GM12873 (cell line): ENCODE measurements at regions not wholly inside any gene's neighbourhood (a gene's known extent, or its start where the extent isn't known, plus 50 kb on each side); places are given as distances from the start of the nearest gene placed in this dataset.

Source experiments
- TF ChIP-seq, protein P1 (sequence below): IDR thresholded peaks from 2 replicates; pipeline ENCODE4 v1.5.1; 2012; ENCODE audit warnings: low read depth, mild to moderate bottlenecking, moderate library complexity, low read length, control low read depth; ENCODE audit not compliant: insufficient read depth; ENCODE audit errors: missing control alignments

DNA sequence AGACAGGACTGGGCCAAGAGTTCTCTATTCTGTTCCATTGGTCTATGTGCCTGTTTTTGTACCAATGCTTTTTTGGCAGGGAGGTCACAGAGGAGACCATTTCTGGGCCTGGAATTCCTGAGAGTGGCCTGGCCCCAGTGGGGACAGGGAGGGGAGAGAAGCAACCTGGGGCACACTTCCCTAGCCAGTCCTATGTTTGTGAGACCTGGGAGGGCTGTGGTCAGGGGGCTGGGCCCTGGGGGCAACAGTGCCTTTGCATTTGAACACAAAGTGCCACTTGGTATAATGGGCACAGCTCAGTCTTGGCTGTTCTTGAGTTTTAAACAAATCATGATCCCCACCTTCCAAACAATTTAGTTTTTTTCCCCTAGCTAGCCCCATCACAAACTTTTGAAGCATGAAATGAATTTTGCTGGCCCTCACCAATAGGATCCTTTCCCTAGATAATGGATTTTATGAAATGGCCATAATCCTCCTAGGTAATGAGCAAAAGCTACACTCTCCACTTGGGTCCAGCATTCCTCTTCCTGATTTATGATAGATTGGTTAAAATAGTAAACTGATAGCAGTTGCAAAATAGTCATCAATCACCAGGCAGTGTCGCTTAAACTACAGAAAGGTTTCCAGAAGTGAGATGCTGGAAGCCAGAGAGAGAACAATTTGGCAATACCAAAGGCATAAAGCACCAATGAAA lies 133.5 kb downstream of the GLI2 start:
- TF ChIP-seq, protein P1, sequence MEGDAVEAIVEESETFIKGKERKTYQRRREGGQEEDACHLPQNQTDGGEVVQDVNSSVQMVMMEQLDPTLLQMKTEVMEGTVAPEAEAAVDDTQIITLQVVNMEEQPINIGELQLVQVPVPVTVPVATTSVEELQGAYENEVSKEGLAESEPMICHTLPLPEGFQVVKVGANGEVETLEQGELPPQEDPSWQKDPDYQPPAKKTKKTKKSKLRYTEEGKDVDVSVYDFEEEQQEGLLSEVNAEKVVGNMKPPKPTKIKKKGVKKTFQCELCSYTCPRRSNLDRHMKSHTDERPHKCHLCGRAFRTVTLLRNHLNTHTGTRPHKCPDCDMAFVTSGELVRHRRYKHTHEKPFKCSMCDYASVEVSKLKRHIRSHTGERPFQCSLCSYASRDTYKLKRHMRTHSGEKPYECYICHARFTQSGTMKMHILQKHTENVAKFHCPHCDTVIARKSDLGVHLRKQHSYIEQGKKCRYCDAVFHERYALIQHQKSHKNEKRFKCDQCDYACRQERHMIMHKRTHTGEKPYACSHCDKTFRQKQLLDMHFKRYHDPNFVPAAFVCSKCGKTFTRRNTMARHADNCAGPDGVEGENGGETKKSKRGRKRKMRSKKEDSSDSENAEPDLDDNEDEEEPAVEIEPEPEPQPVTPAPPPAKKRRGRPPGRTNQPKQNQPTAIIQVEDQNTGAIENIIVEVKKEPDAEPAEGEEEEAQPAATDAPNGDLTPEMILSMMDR = no peak

DNA sequence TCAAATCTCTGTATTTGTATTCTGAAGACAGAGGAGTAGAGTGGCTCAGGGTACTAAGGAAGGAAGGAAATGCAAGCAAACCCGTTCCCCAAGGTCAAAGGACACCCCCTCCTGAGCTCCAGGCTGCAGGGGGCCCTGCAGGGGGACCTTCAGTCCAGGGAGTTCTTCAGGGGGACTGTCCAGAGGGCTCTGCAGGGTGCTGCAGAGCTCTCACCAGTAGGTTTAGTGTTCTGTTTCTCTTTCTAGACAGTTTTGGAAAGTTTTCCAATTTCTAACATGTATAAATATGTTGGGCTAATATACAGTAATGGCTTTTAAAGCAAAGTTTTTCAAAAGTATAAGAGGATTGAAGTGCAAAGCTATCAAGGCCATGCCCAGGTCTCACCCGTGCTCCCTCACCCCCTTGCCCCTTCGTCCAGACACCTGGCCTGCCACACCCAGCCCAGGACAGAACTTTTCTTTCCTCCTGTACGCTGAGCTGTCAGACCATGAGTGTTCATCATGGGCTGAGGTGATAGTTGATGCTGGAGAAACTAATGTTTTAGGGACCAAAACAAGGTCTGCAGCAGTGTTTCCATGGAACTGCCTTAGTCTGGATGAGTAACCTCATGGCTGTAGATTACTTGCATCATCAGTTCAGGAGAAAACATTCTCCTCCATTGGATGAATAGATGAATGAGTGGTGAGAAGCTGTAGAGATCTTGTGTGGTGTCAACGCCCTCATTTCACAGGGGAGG lies 134.2 kb downstream of the GLI2 start:
- TF ChIP-seq, protein P1 = no peak

DNA sequence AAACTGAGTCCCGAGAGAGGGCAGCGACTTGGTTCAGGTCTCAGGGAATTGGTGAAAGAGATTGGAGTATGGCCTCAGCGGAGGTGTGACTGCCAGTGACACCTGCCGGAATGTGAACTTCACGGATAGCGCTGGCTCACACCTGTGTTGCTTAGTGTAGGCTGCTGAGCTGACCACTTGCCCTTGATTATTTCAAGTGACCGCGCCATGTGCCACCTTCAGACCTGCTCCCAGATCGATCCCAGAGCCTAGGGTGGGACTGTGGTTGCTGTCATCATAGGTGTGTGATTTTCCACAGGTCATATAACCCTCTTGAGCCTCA lies 134.8 kb downstream of the GLI2 start:
- TF ChIP-seq, protein P1 = no peak

DNA sequence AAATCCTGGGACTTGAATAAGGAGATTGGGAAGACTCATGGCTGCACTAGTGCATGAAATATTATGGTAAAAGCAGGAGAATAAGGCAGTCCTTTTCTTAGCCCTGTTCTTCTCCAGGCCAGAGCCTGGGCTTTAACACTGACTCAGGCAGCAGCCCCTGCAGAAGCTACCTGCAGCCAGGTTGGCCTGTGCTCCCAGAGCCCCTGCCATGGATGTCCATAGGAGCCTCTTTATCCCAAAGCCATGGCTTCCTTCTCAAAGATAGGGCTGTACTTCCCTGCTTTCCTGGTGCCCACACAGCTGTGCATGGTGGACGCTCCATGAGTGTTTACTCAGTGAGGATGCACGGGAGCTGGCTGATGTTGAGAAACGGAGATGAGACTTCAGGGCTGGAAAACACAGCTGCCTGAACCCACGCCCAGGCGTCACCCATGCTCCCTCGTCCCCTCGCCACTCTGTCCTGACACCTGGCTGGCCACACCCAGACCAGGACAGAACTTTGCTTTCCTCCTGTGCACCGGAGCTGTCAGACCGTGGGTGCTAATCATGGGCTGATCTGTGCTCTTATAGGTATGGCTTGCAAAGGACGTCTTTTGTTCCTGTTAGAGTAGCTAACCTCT lies 135.5 kb downstream of the GLI2 start:
- TF ChIP-seq, protein P1 = no peak

DNA sequence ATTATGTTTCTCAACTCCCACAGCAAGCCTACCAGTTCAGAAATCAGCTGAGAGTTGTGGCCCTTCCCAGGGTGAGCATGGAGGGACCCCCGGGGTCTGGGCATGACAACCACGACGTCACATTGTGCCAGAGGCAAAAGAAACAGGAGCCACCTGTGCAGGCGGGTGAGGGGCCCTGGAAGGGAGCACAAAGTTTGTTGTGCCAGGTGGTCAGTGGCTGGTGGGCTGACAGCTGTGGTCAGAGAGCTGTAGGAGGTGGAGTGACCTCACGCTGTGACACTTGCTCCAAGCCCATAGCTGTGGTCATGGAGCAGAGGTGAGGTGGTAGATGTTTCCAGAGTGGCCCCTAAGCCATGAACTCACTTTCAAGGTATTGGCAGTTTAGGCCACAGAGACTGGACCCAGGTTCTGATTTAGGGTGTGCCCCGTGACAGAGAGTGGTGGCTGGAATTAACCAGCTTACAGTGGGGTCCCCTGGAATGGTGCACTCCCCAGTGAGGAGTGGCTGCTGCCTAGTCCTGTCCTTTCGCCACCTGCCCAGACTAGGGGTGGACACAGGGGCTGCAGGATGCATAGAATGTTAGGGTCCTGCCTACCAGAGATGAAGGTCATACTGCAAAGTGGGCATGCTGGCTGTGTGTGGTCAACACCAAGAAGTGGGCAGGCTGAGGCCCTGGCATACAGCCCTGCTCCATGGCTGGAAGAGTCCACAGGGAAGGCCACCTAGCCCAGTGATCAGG lies 136.4 kb downstream of the GLI2 start:
- TF ChIP-seq, protein P1 = no peak

DNA sequence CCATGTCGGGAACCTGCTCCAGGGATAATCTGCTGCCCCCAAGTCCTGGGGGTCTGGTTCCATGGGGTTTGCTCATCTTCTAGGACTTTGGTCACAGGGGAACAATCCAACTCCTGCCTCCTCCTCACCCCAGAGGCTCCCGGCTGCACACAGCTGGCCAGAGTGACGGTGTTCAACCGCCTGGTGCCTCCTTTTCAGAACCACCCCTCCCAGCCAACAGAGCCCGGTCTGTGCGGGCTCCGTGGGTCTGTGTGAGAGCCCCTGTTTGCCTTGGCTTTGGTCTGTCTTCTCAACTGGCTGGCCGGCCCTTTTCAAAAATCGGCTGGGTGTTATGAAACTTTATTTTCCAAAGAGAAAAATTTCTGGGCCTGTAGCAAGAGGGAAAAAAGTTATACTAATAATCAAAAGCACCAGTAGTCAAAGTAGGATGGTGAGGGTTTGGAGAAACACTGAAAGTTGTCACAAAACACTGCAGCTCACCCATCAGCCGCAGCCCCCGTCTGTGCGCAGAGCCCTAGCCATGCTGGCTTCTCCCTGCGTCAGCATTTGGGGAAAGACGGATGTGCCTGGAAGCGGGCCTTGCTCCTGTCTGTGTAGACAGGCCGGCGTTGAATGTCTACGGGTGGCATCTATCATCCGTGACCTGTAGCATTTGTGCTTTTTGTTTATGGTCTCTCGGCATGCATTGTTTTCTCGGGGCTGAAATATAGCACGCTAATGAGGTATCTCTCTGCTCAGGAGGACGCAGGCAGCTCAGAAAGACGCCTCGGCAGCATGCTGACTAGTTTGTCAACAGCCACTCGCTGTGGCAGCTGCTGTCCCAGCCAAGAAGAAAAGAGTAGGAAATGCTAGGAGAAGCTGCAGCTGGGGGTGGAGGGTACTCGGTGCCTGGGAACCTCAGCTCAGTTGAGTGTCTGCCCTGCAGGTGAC lies 138.6 kb downstream of the GLI2 start:
- TF ChIP-seq, protein P1 = no peak
